Hippocampal formation (tissue), 2 donors: ENCODE measurements at regions not wholly inside any gene's neighbourhood (a gene's known extent, or its start where the extent isn't known, plus 50 kb on each side); places are given as distances from the start of the nearest gene placed in this dataset.

Source experiments
- DNase-seq, 2 donors: peaks; one replicate each; lab custom pipeline; 2025; lab: John Stamatoyannopoulos, UW

DNA sequence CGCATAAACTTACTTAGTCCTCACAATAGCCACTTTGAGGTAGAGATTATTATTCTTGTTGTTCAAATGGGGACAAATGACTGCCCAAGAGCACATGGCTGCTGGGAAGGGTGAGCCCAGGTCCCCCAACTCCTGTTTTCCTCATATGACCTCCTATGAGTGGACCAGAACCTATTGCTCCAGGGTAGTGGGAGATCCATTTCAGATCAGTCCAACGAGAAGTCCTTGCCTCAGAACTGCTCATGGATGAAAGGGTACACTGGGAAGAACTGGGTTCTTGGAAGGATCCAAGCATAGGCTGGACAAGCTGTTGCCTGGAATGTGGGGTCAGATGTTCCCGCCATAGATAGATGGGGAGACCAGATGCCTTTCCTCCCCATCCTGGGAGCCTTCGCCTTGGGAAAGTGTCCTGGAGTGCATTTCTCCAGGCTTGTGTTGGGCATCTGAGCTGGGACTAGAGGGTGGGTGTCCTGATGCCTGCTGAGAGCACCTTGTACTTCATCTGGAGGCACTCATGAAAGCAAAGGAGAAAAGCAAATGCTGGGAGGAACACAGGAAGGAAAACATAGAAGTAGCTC lies 146.3 kb upstream of the B3GAT1 start:
- no peak for DNase-seq

DNA sequence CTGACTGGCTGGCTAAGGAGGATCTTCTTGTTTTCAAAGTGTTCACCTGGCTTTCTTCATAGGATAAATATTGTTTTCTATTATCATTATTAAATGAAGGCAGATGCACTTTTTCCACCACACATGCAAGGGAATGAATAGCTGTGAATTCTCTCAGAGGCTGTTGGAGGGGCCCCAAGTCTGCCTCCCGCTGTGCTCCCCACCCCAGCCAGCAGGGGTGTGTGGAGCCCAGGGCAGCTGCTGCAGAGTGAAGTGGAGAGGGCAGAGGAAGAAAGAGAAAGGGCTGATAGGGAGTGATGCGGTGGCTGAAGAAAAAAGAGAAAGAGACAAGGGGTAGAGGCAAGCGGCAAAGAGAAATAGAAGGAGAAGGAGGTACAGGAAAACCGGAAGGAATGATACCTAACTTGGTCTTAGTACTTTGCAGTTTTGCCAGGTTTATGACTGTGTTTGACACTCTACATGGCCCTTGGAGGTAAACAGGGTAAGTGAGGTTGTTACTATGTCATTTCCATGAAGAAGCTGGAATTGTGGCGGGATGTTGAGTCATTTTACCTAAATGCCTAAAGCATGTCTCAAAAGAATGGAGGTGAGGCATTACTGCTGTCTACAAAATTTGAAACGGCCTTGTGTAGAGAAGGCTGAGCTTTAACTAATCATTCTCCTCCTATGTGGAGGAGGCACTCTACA lies 145.7 kb upstream of the B3GAT1 start:
- DNase-seq: no peak

DNA sequence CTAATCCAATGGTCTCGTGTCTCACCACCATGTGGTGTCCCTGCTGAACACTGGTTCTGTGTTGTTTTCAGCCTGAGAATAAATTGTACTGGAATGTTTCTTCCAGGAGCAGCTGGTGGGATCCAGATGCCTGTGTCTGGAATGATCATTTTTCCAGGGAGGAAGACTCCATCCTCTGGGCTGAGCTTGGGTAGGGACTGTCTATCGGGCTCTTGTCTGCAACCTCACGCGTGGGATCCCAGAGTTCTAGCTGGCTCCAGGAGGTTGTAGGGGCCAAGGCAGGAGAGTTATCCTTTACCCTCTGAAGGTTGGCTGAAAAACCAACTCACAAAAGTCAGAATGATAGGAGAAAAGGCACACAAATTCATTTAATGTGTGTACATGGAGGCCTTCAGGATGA lies 144.1 kb upstream of the B3GAT1 start:
- DNase-seq: no peak

DNA sequence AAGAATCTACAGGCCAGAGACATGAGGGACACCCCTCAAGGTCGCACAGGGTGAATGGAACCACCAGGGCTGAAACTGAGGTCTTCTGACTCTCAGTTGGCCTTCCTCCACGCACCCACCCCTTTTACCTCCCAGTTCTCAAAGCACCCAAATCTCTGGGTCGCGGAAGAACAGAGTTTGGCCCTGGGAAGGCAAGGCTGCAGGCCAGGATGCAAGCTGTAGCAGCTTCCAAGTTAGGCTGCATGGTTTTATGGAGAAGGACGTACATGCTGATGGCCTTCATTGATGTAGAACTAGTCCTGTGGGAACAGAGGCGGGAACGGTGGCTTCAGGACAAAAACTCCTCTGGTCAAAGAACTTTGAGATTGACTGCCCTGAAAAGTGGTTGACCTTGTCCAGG lies 143.5 kb upstream of the B3GAT1 start:
- no peak for DNase-seq

DNA sequence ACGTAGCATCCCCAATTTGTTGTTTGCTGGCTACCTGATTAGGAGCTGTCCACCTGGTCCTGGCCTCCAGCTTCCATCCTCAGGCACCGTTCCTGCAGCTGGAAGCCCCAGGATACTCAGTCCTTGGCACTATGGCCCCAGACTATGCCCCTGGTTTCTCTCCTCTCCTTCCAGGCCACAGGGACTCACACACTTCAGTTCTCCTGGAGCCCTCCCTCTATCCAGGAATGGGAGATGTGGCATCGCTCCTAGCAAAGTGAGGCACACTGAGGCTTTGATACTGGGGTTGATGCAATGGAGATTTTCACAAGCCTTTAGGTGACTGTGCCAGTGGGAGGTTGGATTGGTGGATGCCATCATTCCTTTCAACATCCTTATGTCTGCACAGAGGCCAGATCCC lies 142.8 kb upstream of the B3GAT1 start:
- DNase-seq: no peak

DNA sequence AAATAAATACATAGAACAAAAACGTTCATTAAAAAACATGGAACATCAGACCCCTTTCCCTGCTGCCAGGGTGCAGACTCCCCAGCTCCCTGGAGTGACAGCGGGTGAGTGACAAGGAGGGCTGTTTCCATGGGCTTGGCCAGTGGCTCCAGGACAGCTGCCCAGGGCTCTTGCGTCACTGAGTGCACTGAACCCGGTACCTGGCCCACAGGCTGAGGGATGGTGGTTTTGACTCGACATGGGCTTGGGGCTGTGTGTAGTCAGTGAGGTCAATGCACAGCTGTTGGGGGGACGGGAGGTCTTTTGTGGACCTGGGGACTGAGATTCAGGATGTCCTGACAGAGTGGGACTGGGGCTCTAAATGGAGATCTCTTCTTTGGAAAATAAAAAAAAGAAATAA lies 142.1 kb upstream of the B3GAT1 start:
- DNase-seq: no peak

DNA sequence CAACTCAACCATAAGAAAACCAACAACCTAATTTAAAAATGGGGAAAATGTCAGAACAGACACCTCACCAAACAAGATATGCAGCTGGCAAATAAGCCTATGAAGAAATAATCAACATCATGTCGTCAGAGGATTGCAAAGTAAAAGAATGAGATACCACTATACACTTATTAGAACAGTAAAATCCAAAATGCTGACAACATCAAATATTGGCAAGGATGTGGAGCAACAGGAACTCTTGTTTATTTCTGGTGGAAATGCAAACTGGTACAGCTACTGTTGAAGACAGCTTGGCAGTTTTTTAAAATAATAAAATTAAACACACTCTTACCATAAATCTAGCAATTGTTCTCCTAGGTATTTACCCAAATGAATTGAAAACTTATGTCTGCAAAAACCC lies 140.7 kb upstream of the B3GAT1 start:
- no peak for DNase-seq

DNA sequence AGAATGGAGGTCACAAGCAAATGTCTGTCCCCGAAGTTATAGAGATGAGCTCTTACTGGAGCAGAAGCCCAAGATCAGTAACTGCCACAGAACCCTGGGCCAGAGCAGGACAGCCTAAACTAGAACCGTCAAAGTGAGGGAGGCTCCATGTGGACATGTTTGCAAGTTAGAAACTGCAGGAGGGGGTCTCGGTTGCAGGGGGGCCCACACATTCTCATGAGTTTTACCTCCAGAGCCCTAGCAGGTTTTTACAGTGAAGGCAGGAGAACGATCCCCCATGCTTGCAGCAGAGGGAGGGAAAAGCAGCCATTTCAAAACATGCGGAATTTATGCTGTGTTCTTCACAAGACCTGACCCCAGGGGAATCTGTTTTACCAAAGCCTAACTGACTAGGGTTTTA lies 133.5 kb upstream of the B3GAT1 start:
- DNase-seq: no peak

DNA sequence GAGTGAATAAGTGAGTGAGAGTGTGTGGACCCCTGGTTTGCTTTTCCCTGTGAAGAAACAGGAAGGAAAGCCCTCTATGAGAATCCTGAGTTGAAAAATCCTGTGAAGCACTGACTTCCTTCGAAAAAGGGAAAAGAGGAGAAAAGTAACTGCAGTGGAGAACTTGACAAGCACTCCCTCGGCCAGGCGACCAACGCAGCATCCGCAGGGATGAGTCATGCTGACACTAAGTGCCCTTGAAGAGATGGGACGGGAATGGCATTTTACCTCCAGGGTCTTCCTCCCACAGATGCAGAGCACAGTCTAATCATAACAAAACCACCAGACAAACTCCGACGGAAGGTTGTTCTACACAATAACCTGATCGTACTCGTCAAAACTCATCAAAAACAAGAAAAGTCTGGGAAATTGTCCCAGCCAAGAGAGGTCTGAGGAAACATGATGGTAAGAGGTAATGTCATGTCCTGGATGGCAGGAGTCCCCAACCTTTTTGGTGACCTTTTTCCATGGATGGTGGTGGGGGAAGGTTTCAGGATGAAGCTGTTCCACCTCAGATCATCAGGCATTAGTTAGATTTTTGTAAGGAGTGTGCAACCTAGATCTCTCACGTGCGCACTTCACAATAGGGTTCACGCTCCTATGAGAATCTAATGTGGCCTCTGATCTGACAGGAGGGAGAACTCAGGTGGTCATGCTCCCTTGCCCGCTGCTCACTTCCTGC lies 132.2 kb upstream of the B3GAT1 start:
- DNase-seq: no peak

DNA sequence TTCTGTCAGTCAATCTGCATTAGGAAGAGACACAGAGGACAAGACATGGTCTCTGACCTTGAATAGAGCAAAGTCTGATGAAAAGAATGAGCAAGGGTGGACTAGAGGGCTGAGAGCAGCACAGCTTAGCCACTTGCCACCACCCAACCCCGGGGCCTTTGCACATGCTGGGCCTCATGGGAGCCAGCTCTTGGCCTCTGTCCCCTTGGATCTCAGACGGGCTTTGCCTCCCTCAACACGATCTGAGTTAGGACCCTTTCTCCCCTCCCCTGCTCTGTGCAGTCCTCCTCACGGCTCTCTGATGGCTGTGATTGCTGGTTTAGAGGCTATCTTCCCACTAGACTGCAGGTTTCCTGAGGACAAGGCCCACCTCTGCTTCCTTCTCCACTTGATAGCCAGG lies 131.6 kb upstream of the B3GAT1 start:
- DNase-seq: no peak

DNA sequence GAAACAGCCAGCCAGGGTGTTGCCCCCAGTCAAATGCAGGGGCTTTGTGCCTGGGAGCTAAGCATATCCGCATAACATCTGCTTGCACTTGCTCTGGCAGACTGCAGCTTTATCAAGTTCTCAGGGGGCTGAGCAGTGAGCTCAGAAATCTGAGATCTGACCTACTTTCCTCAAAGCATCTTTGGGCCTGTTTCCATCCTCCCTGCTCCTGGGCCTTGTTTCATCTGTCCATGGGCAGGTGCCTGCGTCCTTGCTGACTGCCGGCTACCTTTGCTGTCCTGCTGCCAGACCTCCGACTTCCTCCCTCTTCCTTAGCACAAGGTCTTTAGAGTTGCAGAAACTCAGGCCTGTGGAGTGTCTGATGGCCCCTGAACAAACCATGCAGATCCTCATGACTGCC lies 131.2 kb upstream of the B3GAT1 start:
- DNase-seq: no peak

DNA sequence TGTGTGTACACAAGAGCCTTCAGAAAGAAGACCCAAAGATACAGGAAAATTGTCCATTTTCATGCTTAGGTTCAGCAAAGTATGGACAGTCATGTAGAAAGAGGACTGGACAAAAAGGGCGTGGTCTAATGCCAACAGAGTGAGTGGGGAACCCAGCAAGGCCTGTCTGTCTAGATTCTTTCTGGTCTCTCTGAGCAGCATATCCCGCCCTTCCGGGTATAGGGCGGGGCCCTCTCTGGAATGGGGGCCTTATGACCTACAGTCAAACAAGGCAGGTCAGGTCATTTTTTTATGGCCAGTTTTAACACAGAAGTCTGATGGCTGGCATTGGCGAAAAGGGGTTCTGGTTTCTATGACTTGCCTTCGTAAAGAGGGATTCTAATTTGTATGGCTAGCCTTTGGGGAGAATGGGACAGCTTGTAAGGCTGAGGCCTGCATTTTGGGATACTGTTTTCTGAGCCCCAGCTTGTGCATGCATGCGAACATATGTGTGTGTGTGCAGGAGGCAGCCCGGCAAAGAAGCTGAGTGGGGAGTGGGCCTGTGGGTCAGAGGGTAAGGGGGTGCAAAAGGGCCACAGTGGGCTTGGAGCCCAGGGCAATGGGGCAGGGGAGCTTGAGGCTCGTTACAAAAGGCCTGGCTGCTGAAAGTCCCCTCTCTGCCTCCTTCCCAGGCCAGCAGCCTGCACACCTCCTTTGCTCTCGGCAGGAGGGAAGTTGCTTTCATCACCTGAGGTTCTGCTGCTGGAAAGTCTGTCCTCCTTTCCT lies 130.5 kb upstream of the B3GAT1 start:
- DNase-seq: no peak

DNA sequence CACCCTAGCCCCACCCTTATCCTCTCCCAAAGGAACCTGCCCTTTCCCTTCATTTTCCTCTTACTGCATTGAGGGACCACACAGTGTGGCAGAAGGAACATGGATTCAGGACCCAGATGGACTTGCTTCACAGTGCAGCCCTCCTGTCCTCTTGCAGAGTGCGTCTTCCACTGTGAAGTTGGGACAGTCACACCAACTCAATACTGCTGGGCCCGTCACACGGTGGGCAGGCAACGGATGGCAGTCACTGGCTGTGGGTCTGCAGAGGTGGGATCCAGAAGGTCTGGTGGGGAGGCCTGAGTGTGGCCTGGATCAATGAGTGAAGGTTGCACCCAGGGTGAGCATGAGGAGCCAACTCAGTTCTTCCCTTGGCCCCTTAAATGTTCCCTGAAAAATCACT lies 129.9 kb upstream of the B3GAT1 start:
- DNase-seq: no peak

DNA sequence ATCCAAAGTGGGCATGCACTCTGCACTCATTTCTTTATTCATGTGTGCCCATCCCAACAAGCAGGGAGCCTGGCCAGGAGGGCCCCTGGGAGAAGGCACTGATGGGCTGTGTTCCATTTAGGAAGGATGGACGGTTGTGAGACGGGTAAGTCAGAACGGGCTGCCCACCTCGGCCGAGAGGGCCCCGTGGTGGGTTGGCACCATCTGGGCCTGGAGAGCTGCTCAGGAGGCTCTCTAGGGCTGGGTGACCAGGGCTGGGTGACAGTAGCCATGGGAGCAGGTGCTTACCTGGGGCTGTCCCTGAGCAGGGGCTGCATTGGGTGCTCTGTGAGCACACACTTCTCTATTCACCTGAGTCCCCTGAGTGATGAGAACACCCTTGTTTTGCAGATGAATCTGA lies 129.3 kb upstream of the B3GAT1 start:
- DNase-seq: no peak

DNA sequence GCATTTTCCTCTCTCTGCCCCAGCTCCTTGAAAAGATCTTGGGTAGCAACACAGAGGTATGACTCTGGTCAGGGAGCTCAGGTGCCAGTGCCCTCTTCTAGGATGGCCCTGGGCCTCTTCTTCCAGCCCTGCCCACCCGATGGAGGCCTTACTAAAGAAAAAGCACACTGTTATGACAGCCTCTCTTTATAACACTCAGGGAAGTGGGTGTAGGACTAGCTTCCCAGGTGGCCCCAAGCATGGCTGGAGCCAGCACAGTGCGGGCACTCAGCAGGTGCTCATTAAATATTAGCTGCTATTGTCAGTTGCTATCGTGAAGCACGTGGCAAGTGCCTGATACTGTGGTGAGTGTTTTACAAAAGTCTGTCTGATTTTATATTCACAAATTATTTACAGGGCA lies 127.2 kb upstream of the B3GAT1 start:
- DNase-seq: no peak

DNA sequence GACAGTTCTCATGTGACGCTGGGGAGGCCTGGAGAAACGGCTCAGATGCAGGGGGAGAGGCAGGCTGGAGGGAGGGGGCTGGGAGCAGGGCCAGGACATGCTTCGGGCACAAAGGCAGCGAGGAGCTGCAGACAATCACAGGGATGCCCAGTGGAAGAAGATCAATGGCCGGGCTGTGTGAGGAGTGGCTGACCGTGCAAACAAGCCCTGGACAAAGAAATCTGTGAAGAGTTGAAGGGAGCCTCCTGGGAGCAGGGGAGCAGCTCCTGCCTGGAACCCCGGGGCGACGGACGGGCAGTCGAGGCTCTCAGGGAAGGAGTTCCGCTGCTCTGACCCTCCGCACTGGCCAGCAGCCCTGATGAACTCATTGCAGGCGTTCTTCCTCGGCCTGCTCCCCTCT lies 126.7 kb upstream of the B3GAT1 start:
- DNase-seq: no peak

DNA sequence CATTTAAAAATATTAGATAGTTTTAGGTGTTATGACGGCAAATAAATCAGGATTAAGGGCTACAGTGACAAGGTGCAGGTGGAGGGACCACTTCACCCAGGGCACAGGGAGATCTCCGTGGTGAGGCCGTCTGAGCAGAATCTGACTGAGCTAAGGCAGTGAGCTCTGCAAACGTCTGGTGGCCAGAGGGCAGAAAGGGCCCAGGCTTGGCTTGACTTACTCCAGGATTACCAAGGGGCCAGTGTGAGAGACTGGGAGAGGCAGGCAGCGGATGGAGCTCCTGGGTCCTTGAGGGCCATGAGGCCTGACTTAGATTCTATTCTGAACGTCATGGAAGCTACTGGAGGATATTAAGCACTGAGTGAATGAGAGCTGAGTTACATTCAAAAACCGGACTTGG lies 125.9 kb upstream of the B3GAT1 start:
- no peak for DNase-seq

DNA sequence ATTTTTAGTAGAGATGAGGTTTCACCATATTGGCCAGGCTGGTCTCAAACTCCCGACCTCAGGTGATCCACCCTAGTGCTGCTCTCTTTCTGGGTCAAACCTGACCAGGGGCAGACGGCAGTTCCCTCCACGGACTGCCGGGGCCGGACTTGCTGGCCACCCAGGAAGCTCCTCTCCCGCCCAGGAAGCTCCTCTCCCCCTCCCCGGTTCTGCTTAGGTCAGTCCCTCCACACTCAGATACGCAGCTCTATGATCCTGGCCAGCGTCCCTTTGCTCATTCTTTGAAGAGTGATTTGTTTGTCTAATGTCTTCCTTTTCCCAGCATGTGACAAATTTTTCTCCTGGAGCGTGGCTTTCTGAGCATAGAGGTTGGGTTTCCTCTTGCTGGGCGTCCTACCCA lies 125.3 kb upstream of the B3GAT1 start:
- DNase-seq: no peak

DNA sequence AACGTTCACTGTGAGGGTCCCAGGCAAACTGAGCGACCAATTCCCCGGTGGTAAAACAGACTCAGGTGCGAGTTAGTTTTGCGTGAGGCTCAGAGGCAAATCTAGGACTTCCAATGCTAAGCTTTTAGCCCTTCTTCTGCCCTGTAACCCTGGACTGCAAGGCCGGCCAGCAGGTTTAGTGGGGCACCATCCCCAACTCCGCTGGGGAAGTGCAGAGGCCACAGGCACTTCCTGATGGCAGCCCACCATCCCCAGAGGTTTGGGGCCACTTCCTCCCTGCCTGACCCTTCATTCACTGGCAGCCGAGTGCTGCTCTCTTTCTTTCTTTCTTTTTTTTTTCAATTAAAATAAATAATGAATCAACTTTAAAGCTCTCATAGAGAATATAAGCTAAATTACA lies 124.6 kb upstream of the B3GAT1 start:
- DNase-seq: no peak

DNA sequence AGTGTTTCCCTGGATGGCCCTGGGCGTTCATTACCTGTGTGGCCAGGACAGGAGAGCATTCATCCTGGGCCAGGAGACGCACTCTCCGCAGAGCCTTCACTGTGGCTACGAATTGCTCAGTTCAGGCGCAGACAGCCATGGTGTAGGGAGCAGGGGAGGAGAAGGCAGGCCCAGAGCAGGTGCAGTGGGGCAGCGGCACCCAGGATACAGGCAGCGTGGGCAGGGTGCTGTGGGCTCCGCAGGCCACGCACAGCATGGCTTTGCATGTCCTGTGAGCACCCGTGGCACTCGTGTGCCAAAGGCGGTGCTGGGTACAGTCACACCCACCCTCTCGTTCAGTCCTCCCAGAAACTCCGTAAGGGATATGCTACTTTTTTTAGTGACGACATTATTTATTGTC lies 124.2 kb upstream of the B3GAT1 start:
- no peak for DNase-seq

DNA sequence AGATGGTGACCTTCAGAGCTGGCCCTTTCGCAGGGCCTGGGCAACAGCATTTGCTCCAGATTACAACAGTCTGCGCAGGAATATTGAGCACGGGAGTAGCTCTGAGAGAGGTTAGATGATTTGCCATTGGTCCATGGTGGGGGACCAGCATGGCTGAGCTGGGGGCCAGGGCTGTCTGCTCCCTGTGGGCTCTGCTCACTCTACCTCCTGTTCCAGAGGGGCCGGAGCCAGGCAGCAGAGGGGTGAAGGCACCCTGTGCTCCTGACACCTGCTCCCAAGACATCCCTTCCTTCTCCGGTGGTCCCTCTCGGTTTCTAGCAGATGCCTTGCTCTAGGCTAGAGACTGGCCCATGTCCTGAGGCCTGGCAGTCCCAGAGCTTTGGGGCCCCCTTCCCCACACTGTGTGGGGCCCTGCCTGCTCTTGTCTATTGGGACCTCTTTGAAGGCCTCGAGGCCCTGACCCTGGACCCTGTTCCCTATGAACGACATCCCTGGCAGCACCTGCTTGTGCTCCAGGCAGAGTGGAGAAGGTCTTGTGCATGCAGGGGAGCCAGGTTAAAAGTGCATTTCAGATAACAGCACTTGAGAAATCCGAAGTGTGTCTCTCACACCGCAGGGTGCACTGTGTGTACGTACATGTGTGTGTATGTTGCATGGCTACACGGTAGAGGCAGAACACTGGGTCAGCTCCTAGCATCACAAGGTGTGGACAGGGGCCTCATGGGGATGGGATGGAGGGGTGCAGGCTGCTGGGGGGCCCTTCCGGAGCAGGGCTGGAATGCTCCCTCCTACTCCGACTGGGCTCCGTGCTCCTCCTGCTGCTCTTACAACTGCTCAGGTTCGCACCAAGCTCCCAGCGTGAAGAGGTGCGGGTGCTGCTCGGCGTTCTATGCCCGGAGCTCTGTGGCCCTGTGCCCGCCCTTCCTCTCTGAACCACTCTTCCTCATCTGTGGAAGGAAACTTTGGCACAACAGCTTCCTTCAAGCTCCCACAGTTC lies 123.3 kb upstream of the B3GAT1 start:
- DNase-seq: no peak

DNA sequence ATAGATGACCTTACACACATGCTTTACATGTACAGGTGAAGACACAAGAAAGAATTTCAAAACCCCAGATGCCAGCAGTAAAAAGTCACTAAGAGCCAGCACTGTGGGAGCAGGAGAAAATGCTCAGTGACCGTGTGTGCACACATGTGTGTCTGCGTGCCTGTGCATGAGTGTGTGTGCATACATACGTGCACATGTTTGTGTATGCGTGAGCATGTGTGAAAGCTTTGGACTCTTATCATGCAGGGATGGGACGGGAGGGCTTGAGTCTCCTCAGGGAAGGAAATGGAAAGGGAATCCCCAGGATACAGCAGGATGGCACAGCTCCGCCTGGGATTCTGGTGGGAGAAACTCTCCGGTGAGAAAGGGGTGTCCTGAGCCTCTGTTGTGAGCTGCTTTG lies 121.5 kb upstream of the B3GAT1 start:
- DNase-seq: no peak
